Astrocyte (in vitro differentiated cells and primary cell): ENCODE measurements at regions not wholly inside any gene's neighbourhood (a gene's known extent, or its start where the extent isn't known, plus 50 kb on each side); places are given as distances from the start of the nearest gene placed in this dataset.

ENCODE experiments used
- DNase-seq: peaks from one replicate; pipeline ENCODE4 v3.0.0-alpha.2; 2010; ENCODE audit warnings: low read depth
- FAIRE-seq: peaks from 2 replicates; lab custom pipeline; 2011; peaks lifted over from hg19 to GRCh38; lab: Jason Lieb, UNC
- H2AFZ ChIP-seq: 2 replicates; pipeline ENCODE4 v1.6.0; 2012; ENCODE audit warnings: low read depth, low read length, inconsistent platforms
- H3K27ac ChIP-seq: 2 replicates; pipeline ENCODE4 v1.5.1; 2011; ENCODE audit warnings: low read depth, low read length, inconsistent platforms
- H3K27me3 ChIP-seq: 2 replicates; pipeline ENCODE4 v1.6.0; 2011; ENCODE audit warnings: low read length, inconsistent platforms; ENCODE audit not compliant: insufficient read depth
- H3K36me3 ChIP-seq: 2 replicates; pipeline ENCODE4 v1.5.1; 2011; ENCODE audit warnings: low read length, inconsistent platforms; ENCODE audit not compliant: insufficient read depth
- H3K4me1 ChIP-seq: 2 replicates; pipeline ENCODE4 v1.5.1; 2011; ENCODE audit warnings: low read length, inconsistent platforms; ENCODE audit not compliant: insufficient read depth
- H3K4me2 ChIP-seq: 2 replicates; pipeline ENCODE4 v1.6.0; 2012; ENCODE audit warnings: low read length, inconsistent platforms
- H3K4me3 ChIP-seq: 2 replicates; pipeline ENCODE4 v1.5.1; 2011; ENCODE audit warnings: low read depth, mild to moderate bottlenecking, low read length, inconsistent platforms; ENCODE audit not compliant: insufficient read depth
- H3K79me2 ChIP-seq: 2 replicates; pipeline ENCODE4 v1.6.0; 2012; ENCODE audit warnings: mild to moderate bottlenecking, low read length, inconsistent platforms; ENCODE audit not compliant: insufficient read depth
- H3K9ac ChIP-seq: 2 replicates; pipeline ENCODE4 v1.6.0; 2012; ENCODE audit warnings: mild to moderate bottlenecking, low read length, inconsistent platforms
- H3K9me3 ChIP-seq: 2 replicates; pipeline ENCODE4 v1.5.1; 2012; ENCODE audit warnings: low read depth, mild to moderate bottlenecking, low read length, inconsistent platforms; ENCODE audit not compliant: insufficient read depth
- H4K20me1 ChIP-seq: 2 replicates; pipeline ENCODE4 v1.6.0; 2012; ENCODE audit warnings: low read length, inconsistent platforms; ENCODE audit not compliant: insufficient read depth
- H3K27ac Mint-ChIP-seq: one replicate; pipeline ENCODE4 v1.8.0; 2021; ENCODE audit warnings: mild to moderate bottlenecking, mixed read lengths; ENCODE audit not compliant: unreplicated experiment
- H3K27me3 Mint-ChIP-seq: one replicate; pipeline ENCODE4 v1.8.0; 2021; ENCODE audit warnings: low read depth, mixed read lengths; ENCODE audit not compliant: unreplicated experiment
- H3K36me3 Mint-ChIP-seq: one replicate; pipeline ENCODE4 v1.8.0; 2021; ENCODE audit warnings: low read depth, mixed read lengths; ENCODE audit not compliant: unreplicated experiment
- H3K4me1 Mint-ChIP-seq: one replicate; pipeline ENCODE4 v1.8.0; 2021; ENCODE audit warnings: low read depth, mixed read lengths; ENCODE audit not compliant: unreplicated experiment
- H3K4me3 Mint-ChIP-seq: one replicate; pipeline ENCODE4 v1.8.0; 2021; ENCODE audit warnings: mild to moderate bottlenecking, moderate library complexity, mixed read lengths; ENCODE audit not compliant: unreplicated experiment
- H3K9me3 Mint-ChIP-seq: one replicate; pipeline ENCODE4 v1.8.0; 2021; ENCODE audit warnings: mild to moderate bottlenecking, mixed read lengths; ENCODE audit not compliant: unreplicated experiment
- CTCF ChIP-seq: IDR thresholded peaks from 2 replicates; pipeline ENCODE4 v1.5.1; 2011; ENCODE audit warnings: low read depth, mild to moderate bottlenecking, inconsistent platforms, low read length, moderate library complexity; ENCODE audit not compliant: insufficient read depth
- EZH2 ChIP-seq: IDR thresholded peaks from 2 replicates; pipeline ENCODE4 v1.6.1; 2012; ENCODE audit warnings: mild to moderate bottlenecking, low read length, inconsistent platforms; ENCODE audit not compliant: insufficient read depth

GRCh38 chr7:32163141-32163806, 93.1 kb upstream of the PDE1C start:
- H4K20me1 ChIP-seq, result no peaks in the 10 kb centered on the region
- Mint-ChIP-seq H3K27ac (peak overlapping the region; percentile 99), H3K9me3 (no peaks in the 10 kb centered on the region), H3K4me3 (peak overlapping the region; percentile 12), H3K27me3 (no peaks in the 10 kb centered on the region), H3K36me3 (no peaks in the 10 kb centered on the region), H3K4me1 (peaks cover 53% of the 10 kb centered on the region)
- no peaks in the 10 kb centered on the region for H3K27me3 ChIP-seq
- no peaks in the 10 kb centered on the region for H3K36me3 ChIP-seq
- no peaks in the 10 kb centered on the region for H3K9me3 ChIP-seq
- H3K4me3 ChIP-seq, result no peak overlapping the region
- peak; percentile 96 for DNase-seq
- H3K4me2 ChIP-seq, result peak overlapping the region; percentile 70
- peak overlapping the region; percentile 79 for H3K9ac ChIP-seq
- TF ChIP-seq EZH2 (no peak), CTCF (peak; percentile 15)
- peaks cover 46% of the 10 kb centered on the region for H3K4me1 ChIP-seq
- peak overlapping the region; percentile 99 for H3K27ac ChIP-seq
- FAIRE-seq, result peak; percentile 93
- H2AFZ ChIP-seq, result no peak overlapping the region
- no peaks in the 10 kb centered on the region for H3K79me2 ChIP-seq

- Mint-ChIP-seq H3K27ac (peak overlapping the region; percentile 99), H3K27me3 (no peaks in the 10 kb centered on the region), H3K4me3 (no peak overlapping the region), H3K36me3 (no peaks in the 10 kb centered on the region), H3K4me1 (peaks cover 51% of the 10 kb centered on the region), H3K9me3 (no peaks in the 10 kb centered on the region)
- Histone ChIP-seq H3K27me3 (no peaks in the 10 kb centered on the region), H3K9me3 (no peaks in the 10 kb centered on the region), H3K4me2 (peak overlapping the region; percentile 70), H3K4me3 (no peak overlapping the region), H2AFZ (no peak overlapping the region), H3K79me2 (no peaks in the 10 kb centered on the region), H4K20me1 (no peaks in the 10 kb centered on the region), H3K9ac (peak overlapping the region; percentile 15), H3K27ac (peak overlapping the region; percentile 99), H3K36me3 (no peaks in the 10 kb centered on the region), H3K4me1 (peaks cover 49% of the 10 kb centered on the region)
- TF ChIP-seq EZH2 (no peak), CTCF (no peak)
- DNase-seq, result peak; percentile 94
- FAIRE-seq, result peak; percentile 96
Observed at GRCh38 chr7:32161708-32162107, 91.5 kb upstream of the PDE1C start.
